Inflammatory macrophage (primary cell): ENCODE measurements at regions not wholly inside any gene's neighbourhood (a gene's known extent, or its start where the extent isn't known, plus 50 kb on each side); places are given as distances from the start of the nearest gene placed in this dataset.

Experiments
- DNase-seq, 2 donors: peaks; one replicate each; pipeline ENCODE4 v3.0.0-alpha.2; 2020 to 2022

DNA sequence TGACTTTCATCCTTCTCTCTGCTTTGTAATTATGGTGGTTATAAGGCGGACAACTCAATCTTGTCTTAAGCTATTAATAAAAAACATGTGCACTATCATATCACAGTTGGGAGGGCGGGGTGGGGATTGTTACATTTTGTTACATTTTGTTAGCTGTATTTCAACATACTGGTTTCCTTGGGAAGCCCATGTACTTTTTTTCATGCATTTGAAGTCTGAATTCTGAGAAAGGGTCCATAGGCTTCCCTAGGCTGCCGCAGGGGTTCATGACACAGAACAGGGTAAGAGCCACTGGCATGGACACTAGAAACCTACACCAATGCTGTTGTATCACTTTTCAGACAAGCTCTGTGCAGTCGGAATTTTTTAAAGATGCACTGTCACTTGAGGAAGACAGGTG lies 178.8 kb downstream of the ETS2 start:
- no peak for DNase-seq

GRCh38 chr21:38983560-38983959 lies 177.8 kb downstream of the ETS2 start:
- no peak for DNase-seq

DNA sequence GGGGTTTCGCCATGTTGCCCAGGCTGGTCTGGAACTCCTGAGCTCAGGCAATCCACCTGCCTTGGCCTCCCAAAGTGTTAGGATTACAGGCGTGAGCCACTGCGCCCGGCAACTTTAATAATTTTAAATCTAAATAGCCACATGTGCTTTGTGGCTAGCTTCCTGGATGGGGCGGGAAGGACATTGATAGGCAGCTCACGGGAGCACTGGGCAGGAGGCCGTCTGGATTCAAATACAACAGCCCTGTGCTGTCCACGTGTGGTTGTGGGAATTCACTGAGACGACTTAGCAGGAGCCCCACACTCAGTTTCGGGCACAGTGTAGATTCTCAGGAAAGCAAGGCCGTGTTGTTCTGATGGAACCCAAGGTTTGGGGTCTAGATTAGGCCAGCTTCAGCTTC lies 177.1 kb downstream of the ETS2 start:
- DNase-seq: no peak

GRCh38 chr21:38982096-38982495 lies 176.4 kb downstream of the ETS2 start:
- DNase-seq: no peak

- peak in 1 of 2 donors; percentile 25 for DNase-seq
These were observed 174.9 kb downstream of the ETS2 start for GRCh38 chr21:38980416-38981313.

GRCh38 chr21:38979271-38980121 lies 173.8 kb downstream of the ETS2 start:
- DNase-seq: peak; percentile 82 to 83

- no peak for DNase-seq
These were observed 171.2 kb downstream of the ETS2 start for GRCh38 chr21:38976900-38977299.

- DNase-seq: no peak
These were observed 167.8 kb downstream of the ETS2 start for GRCh38 chr21:38973552-38973951.

DNA sequence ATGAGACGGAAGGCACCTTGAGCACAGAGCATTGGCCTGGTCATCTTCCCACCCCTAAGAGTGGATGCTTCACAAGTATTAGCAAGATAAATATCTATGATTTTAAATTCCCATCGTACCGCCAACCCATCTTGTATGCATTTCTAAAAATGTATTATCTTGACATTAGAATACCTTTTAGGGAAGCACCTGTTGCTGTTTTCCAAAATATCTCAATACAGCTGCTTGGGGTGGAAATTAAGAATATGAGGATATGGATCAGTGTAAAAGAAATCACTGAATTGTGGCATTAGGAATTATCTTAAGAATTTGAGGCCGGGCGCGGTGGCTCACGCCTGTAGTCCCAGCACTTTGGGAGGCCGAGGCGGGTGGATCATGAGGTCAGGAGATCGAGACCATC lies 166.3 kb downstream of the ETS2 start:
- no peak for DNase-seq

- DNase-seq: no peak
These were observed 165.0 kb downstream of the ETS2 start for GRCh38 chr21:38970765-38971164.

- DNase-seq: no peak
These were observed 163.3 kb downstream of the ETS2 start for GRCh38 chr21:38968887-38969543.

- DNase-seq: no peak
These were observed 160.3 kb downstream of the ETS2 start for GRCh38 chr21:38965910-38966504.

DNA sequence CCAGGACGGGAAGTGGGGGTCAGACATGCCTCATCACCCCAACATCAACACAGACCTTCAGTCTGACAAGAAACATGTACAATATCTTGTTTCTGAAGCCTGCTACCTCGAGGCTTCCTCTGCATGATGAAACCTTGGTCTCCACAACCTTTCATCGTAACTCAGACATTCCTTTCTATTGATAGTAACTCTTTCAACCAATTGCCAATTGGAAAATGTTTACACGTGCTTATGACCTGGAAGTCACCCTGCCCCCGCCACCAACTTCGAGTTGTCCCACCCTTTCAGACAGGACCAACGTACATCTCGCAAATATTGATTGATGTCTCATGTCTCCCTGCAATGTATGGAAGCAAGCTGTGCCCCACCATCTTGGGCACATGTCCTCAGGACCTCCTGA lies 159.5 kb downstream of the ETS2 start:
- DNase-seq: no peak

GRCh38 chr21:38963006-38963405 lies 157.3 kb downstream of the ETS2 start:
- DNase-seq: no peak

GRCh38 chr21:38960251-38960650 lies 154.5 kb downstream of the ETS2 start:
- DNase-seq: no peak

DNA sequence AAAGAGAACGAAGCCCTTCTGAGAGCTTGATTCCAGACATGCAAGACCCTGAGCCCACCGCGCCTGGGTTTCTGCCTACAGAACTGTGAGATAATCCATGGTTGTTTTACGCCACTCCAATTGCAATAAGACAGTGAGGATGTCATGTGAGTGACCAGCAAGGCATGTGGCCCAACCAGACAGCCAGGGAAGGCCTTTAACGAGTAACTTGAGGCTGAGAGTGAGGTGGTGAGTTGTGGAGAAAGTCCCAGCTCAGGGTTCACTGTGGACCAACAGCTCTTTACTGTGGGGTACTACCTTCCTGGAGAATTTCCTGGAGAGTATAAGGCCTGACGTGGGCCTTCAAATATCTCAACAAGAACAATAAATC lies 153.9 kb downstream of the ETS2 start:
- DNase-seq: peak; percentile 8 to 43

- DNase-seq: peak; percentile 90 to 92
These were observed 153.4 kb downstream of the ETS2 start for GRCh38 chr21:38958940-38959691.

DNA sequence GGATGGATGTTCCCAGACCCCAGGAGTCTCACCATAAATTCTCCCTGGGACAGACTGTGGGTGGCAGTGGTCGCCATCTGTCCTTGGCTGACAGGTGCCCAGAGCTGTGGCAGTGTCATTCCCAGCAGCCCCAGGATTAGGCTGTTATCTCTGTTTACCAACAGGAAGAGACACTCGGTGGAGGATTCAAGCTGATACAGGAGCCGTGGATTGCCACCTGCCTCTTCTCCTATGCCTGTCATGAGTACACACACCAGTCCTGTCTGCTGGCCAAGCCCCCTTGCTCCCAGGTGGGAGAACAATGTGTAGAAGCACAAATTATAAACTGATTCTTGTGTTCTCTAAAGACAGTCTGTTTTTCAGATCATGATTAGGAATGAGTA lies 152.6 kb downstream of the ETS2 start:
- no peak for DNase-seq

DNA sequence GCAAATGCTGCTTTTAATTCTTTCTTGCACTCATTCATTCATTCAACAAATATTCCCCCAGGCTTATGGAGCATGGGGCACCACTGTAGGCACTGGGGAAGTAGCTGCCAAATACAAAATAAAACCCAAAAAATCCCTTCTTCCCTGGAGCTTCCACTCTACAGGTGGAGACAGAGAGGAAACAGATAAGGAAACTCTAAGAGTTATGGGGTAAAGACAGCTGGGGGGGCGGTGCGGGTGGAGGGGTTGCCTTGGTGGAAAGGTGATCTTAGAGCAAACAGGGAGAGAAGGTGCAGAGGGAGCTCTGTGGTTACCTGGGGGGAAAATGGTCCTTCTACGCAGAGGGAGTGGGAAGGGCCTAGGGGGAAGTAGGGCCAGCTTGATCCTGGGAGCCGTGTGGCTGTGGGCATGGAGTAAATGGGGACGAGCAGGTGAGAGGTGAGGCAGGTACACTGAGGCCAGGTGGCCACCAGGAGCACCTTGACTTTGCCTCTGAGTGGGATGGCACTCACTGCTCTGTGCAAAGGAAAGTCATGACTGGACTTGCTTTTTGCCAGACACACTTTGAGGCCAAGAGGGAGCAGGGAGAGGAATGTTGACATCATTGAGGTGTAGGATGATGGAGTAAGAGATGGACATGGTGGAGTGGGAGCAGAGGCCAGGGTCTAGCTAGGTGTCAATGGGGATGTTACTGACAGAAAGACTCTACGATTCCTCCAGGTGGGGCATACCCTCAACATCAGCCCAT lies 152.0 kb downstream of the ETS2 start:
- no peak for DNase-seq

- peak; percentile 72 to 79 for DNase-seq
These were observed 151.3 kb downstream of the ETS2 start for GRCh38 chr21:38956856-38957571.

DNA sequence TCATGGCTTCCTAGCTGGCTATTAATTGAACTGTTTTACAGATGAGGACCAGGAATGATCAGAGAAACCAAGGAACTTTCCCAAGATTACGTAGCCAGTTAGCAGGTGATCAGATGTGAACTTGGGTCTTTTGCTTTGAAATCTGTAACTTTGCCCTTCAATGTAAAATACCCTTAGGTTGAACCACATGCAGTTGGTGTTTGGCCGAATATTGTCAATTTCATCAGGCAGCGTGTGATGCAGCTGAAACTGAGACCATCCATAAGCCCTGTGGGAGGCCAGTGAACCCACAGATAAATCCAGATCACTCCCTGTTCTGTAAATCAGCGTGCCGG lies 150.8 kb downstream of the ETS2 start:
- no peak for DNase-seq
